Cardiac fibroblast (primary cell): ENCODE measurements at regions not wholly inside any gene's neighbourhood (a gene's known extent, or its start where the extent isn't known, plus 50 kb on each side); places are given as distances from the start of the nearest gene placed in this dataset.

Source experiments
- DNase-seq, 2 donors: peaks; one replicate each; pipeline versions ENCODE4 v3.0.0 to v3.0.0-alpha.2; 2010; ENCODE audit warnings: low read depth in 2 of 2
- H3K4me3 ChIP-seq, 2 donors: replicated peaks in 1 of 2; 1 replicate in 1 of 2; 2 replicates in 1 of 2; pipeline ENCODE4 v1.5.1; 2011; ENCODE audit warnings: low read depth in 2 of 2, low read length in 2 of 2, mild to moderate bottlenecking in 2 of 2, moderate library complexity in 1 of 2
- CTCF ChIP-seq: IDR thresholded peaks from one replicate; pipeline ENCODE4 v1.5.1; 2011; ENCODE audit warnings: low read depth, mild to moderate bottlenecking, low read length, inconsistent platforms

- DNase-seq = peak in 1 of 2 donors; percentile 41
- no peak overlapping the region for H3K4me3 ChIP-seq
- TF ChIP-seq CTCF = no peak
These were observed 128.3 kb downstream of the UCHL1 start for GRCh38 chr4:41384992-41385391.

DNA sequence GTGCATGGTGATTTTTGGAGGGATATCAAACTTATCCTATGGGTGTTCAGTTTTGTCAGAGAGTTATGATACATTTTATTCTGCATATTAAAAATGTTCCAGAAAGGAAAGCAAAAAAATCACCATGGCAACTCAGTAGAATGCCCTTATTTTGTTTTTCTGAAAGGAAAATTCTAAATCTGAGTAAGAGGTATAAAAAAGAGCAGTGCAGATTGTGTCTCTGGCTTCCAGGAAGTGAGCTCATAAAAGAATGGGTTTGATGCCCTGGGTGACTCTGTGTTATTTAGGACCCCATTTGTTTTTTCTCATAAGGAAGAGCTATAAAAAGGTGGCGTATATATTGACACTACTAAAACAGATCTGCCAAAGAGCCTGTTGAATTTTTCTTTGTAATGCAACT is 128.8 kb downstream of the UCHL1 start:
- TF ChIP-seq CTCF = no peak
- no peak overlapping the region for H3K4me3 ChIP-seq
- DNase-seq = no peak

GRCh38 chr4:41388080-41388479 is 131.4 kb downstream of the UCHL1 start:
- no peak for DNase-seq
- TF ChIP-seq CTCF = no peak
- no peak overlapping the region for H3K4me3 ChIP-seq

DNA sequence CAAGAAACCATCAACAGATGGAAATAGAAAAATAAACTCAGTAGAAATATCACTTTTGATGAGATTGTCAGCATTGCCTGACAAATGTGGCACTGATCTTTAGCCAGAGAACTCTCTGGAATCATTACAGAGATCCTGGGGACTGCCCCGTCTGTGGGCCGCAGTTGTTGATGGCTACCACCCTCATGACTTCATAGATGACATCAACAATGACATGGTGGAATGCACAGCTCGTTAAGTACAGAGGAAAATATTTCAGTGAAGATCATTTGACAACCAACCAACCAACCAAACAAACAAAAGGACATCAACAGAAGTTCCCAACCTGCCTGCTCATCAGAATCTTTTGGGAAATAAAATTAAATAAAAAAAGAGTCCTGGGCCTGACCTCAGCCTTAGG is 132.6 kb downstream of the UCHL1 start:
- no peak for DNase-seq
- TF ChIP-seq CTCF = no peak
- no peak overlapping the region for H3K4me3 ChIP-seq

GRCh38 chr4:41390661-41391060 is 133.9 kb downstream of the UCHL1 start:
- no peak for DNase-seq
- TF ChIP-seq CTCF = no peak
- H3K4me3 ChIP-seq = no peak overlapping the region

GRCh38 chr4:41391271-41391670 is 134.5 kb downstream of the UCHL1 start:
- no peak for DNase-seq
- TF ChIP-seq CTCF = no peak
- no peak overlapping the region for H3K4me3 ChIP-seq

GRCh38 chr4:41394481-41394894 is 137.8 kb downstream of the UCHL1 start:
- DNase-seq = no peak
- H3K4me3 ChIP-seq = no peak overlapping the region
- TF ChIP-seq CTCF = no peak
